ENCODE measurements at regions not wholly inside any gene's neighbourhood (a gene's known extent, or its start where the extent isn't known, plus 50 kb on each side); places are given as distances from the start of the nearest gene placed in this dataset.

DNA sequence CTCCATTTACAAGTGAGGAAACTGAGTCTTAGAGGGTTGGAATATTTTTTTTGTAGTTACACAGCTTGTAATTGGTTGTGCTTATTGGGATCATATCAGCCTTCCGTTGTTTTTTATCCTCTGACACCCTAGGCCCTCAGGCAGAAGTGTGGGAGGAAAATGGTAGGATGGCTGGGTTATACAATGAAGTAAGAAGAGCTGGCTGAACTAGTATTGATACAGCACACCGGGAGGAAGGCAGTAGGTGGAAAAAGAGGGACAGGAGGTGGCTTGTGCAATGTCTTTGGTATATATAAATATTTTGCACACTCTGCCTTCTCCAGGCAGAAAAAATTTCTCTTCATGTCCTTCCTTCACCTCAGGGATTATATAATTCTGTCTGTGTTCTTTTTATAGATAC lies 214.3 kb upstream of the SGO1 start:
- Histone ChIP-seq H3K4me2 (ENCODE audit: extremely low read depth, insufficient read depth, low read length) (no peak overlapping the region), H3K4me3 (replicated peaks in 1 of 4; ENCODE audit: control extremely low read depth in 1 of 4, insufficient read depth in 1 of 4, low read depth in 3 of 4, low read length in 4 of 4) (no peak overlapping the region), H2AFZ (ENCODE audit: low read length) (no peak overlapping the region), H3K4me1 (ENCODE audit: control insufficient read depth, extremely low read depth, insufficient read depth, low read length) (no peaks in the 10 kb centered on the region), H3K9me3 (ENCODE audit: control insufficient read depth, insufficient read depth, low read depth, low read length) (no peaks in the 10 kb centered on the region), H3K36me3 (ENCODE audit: control insufficient read depth, insufficient read depth, low read length) (no peaks in the 10 kb centered on the region), H3K79me2 (ENCODE audit: control insufficient read depth, insufficient read depth, low read length) (no peaks in the 10 kb centered on the region), H4K20me1 (ENCODE audit: control insufficient read depth, extremely low read depth, insufficient read depth, low read length) (no peaks in the 10 kb centered on the region), H3K27ac (ENCODE audit: insufficient read depth, low read length) (no peak overlapping the region), H3K9ac (ENCODE audit: insufficient read depth, low read length) (no peak overlapping the region), H3K27me3 (ENCODE audit: control insufficient read depth, insufficient read depth, low read length) (no peaks in the 10 kb centered on the region)
- TF ChIP-seq EZH2 (IDR thresholded peaks at IDR 0.05; ENCODE audit: low read length, missing control alignments): no peak
- TF ChIP-seq, protein P1, sequence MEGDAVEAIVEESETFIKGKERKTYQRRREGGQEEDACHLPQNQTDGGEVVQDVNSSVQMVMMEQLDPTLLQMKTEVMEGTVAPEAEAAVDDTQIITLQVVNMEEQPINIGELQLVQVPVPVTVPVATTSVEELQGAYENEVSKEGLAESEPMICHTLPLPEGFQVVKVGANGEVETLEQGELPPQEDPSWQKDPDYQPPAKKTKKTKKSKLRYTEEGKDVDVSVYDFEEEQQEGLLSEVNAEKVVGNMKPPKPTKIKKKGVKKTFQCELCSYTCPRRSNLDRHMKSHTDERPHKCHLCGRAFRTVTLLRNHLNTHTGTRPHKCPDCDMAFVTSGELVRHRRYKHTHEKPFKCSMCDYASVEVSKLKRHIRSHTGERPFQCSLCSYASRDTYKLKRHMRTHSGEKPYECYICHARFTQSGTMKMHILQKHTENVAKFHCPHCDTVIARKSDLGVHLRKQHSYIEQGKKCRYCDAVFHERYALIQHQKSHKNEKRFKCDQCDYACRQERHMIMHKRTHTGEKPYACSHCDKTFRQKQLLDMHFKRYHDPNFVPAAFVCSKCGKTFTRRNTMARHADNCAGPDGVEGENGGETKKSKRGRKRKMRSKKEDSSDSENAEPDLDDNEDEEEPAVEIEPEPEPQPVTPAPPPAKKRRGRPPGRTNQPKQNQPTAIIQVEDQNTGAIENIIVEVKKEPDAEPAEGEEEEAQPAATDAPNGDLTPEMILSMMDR (conservative IDR thresholded peaks at IDR 0.05 in 1 of 2, IDR thresholded peaks at IDR 0.05 in 1 of 2; ENCODE audit: low read depth in 1 of 2, low read length in 2 of 2): no peak
- no peak for DNase-seq (ENCODE audit: low read depth in 2 of 2)

DNA sequence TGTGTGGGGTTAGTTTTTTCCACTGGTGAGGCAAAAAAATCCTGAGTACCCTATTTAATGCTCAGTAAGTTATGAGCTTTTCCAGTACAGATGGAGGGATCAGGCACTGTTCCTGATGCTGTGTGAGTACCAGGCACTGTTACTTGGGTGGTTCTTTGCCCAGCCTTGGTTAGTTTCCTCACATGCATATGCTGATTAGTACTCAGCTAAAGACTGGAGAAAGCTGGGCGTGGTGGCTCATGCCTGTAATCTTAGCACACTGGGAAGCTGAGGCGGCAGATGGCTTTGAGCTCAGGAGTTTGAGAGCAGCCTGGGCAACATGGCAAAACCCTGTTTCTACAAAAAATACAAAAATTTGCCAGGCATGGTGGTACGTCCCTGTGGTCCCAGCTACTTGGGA lies 210.3 kb upstream of the SGO1 start:
- Histone ChIP-seq H3K79me2 (ENCODE audit: control insufficient read depth, insufficient read depth, low read length) (no peaks in the 10 kb centered on the region), H4K20me1 (ENCODE audit: control insufficient read depth, extremely low read depth, insufficient read depth, low read length) (no peaks in the 10 kb centered on the region), H3K4me1 (ENCODE audit: control insufficient read depth, extremely low read depth, insufficient read depth, low read length) (no peaks in the 10 kb centered on the region), H3K4me3 (replicated peaks in 1 of 4; ENCODE audit: control extremely low read depth in 1 of 4, insufficient read depth in 1 of 4, low read depth in 3 of 4, low read length in 4 of 4) (no peak overlapping the region), H3K9me3 (ENCODE audit: control insufficient read depth, insufficient read depth, low read depth, low read length) (no peaks in the 10 kb centered on the region), H3K27me3 (ENCODE audit: control insufficient read depth, insufficient read depth, low read length) (no peaks in the 10 kb centered on the region), H3K27ac (ENCODE audit: insufficient read depth, low read length) (no peak overlapping the region), H2AFZ (ENCODE audit: low read length) (no peak overlapping the region), H3K36me3 (ENCODE audit: control insufficient read depth, insufficient read depth, low read length) (no peaks in the 10 kb centered on the region), H3K4me2 (ENCODE audit: extremely low read depth, insufficient read depth, low read length) (no peak overlapping the region), H3K9ac (ENCODE audit: insufficient read depth, low read length) (no peak overlapping the region)
- TF ChIP-seq, protein P1 (conservative IDR thresholded peaks at IDR 0.05 in 1 of 2, IDR thresholded peaks at IDR 0.05 in 1 of 2; ENCODE audit: low read depth in 1 of 2, low read length in 2 of 2): no peak
- TF ChIP-seq EZH2 (IDR thresholded peaks at IDR 0.05; ENCODE audit: low read length, missing control alignments): no peak
- no peak for DNase-seq (ENCODE audit: low read depth in 2 of 2)

DNA sequence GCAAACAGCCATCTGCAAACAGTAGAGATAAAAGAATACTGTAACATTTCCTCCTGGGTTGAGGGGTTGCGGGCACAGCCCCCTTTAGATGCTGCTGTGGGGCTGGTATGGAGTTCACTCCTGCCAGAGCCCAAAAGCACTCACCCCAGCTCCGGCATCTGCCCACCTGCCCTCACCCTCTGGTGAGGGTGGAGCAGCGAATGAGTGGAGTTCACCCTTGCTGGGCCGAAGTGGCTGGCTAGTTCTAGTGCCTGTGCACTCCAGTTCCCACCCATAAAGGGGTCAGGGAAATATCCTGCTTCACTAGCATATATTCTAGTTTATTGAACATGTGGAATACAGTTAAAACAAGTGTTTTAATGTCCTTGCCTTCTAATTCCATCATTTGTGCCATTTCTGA lies 209.7 kb upstream of the SGO1 start:
- no peak for DNase-seq (ENCODE audit: low read depth in 2 of 2)
- H3K4me3 ChIP-seq (replicated peaks in 1 of 4; ENCODE audit: control extremely low read depth in 1 of 4, insufficient read depth in 1 of 4, low read depth in 3 of 4, low read length in 4 of 4): no peak overlapping the region
- H3K4me1 ChIP-seq (ENCODE audit: control insufficient read depth, extremely low read depth, insufficient read depth, low read length): no peaks in the 10 kb centered on the region
- H3K79me2 ChIP-seq (ENCODE audit: control insufficient read depth, insufficient read depth, low read length): no peaks in the 10 kb centered on the region
- H3K27ac ChIP-seq (ENCODE audit: insufficient read depth, low read length): no peak overlapping the region
- H2AFZ ChIP-seq (ENCODE audit: low read length): no peak overlapping the region
- no peak overlapping the region for H3K4me2 ChIP-seq (ENCODE audit: extremely low read depth, insufficient read depth, low read length)
- no peaks in the 10 kb centered on the region for H3K27me3 ChIP-seq (ENCODE audit: control insufficient read depth, insufficient read depth, low read length)
- no peak overlapping the region for H3K9ac ChIP-seq (ENCODE audit: insufficient read depth, low read length)
- no peaks in the 10 kb centered on the region for H3K9me3 ChIP-seq (ENCODE audit: control insufficient read depth, insufficient read depth, low read depth, low read length)
- no peaks in the 10 kb centered on the region for H3K36me3 ChIP-seq (ENCODE audit: control insufficient read depth, insufficient read depth, low read length)
- H4K20me1 ChIP-seq (ENCODE audit: control insufficient read depth, extremely low read depth, insufficient read depth, low read length): no peaks in the 10 kb centered on the region
- no peak for TF ChIP-seq EZH2 (IDR thresholded peaks at IDR 0.05; ENCODE audit: low read length, missing control alignments)
- TF ChIP-seq, protein P1 (conservative IDR thresholded peaks at IDR 0.05 in 1 of 2, IDR thresholded peaks at IDR 0.05 in 1 of 2; ENCODE audit: low read depth in 1 of 2, low read length in 2 of 2): no peak

All from fibroblast of lung (primary cell).